HEK293T (cell line): ENCODE measurements at regions not wholly inside any gene's neighbourhood (a gene's known extent, or its start where the extent isn't known, plus 50 kb on each side); places are given as distances from the start of the nearest gene placed in this dataset.

Experiments
- CTCF ChIA-PET: fragments of 350-600 bp; formaldehyde crosslinking; extraction: SDS; loops from one replicate; lab custom pipeline; 2021; ENCODE audit warnings: antibody characterized with exemption, inconsistent platforms; lab: Yijun Ruan, JAX
- POLR2A ChIA-PET: fragments of 350-600 bp; formaldehyde crosslinking; extraction: SDS; loops from one replicate; lab custom pipeline; 2020; ENCODE audit warnings: antibody characterized with exemption, inconsistent platforms; lab: Yijun Ruan, JAX
- DNase-seq: peaks from one replicate; pipeline ENCODE4 v3.0.0; 2012; ENCODE audit warnings: mixed read lengths; ENCODE audit errors: extremely low spot score
- ARNT ChIP-seq: fragments of 450-650 bp; IDR thresholded peaks from 2 replicates; pipeline ENCODE4 v1.6.1; 2017; ENCODE audit warnings: mild to moderate bottlenecking
- BHLHE40 ChIP-seq: fragments of 450-650 bp; IDR thresholded peaks from 2 replicates; pipeline ENCODE4 v1.6.1; 2016; ENCODE audit warnings: mild to moderate bottlenecking, moderate library complexity, borderline replicate concordance
- CTBP1 ChIP-seq: fragments of 450-650 bp; IDR thresholded peaks from 2 replicates; pipeline ENCODE4 v1.6.1; 2016; ENCODE audit warnings: borderline replicate concordance
- ELF4 ChIP-seq: fragments of 450-650 bp; IDR thresholded peaks from 2 replicates; pipeline ENCODE4 v1.6.1; 2017; ENCODE audit warnings: antibody characterized with exemption
- FOXA1 ChIP-seq: fragments of 450-650 bp; IDR thresholded peaks from 2 replicates; pipeline ENCODE4 v1.6.1; 2016; ENCODE audit warnings: mild to moderate bottlenecking
- FOXK2 ChIP-seq: fragments of 450-650 bp; IDR thresholded peaks from 2 replicates; pipeline ENCODE4 v1.6.1; 2016; ENCODE audit warnings: mild to moderate bottlenecking
- FOXM1 ChIP-seq: fragments of 450-650 bp; IDR thresholded peaks from 2 replicates; pipeline ENCODE4 v1.6.1; 2017; ENCODE audit warnings: mild to moderate bottlenecking, borderline replicate concordance
- HDGF ChIP-seq: fragments of 450-650 bp; IDR thresholded peaks from 2 replicates; pipeline ENCODE4 v1.6.1; 2017; ENCODE audit warnings: antibody characterized with exemption, borderline replicate concordance
- L3MBTL2 ChIP-seq: fragments of 450-650 bp; conservative IDR thresholded peaks from 2 replicates; pipeline ENCODE4 v1.6.1; 2016; ENCODE audit warnings: mild to moderate bottlenecking
- LEF1 ChIP-seq: fragments of 450-650 bp; IDR thresholded peaks from 2 replicates; pipeline ENCODE4 v1.6.1; 2017; ENCODE audit warnings: mild to moderate bottlenecking, borderline replicate concordance
- NFRKB ChIP-seq: fragments of 450-650 bp; IDR thresholded peaks from 2 replicates; pipeline ENCODE4 v1.6.1; 2016; ENCODE audit warnings: mild to moderate bottlenecking, moderate library complexity
- SP1 ChIP-seq: fragments of 450-650 bp; IDR thresholded peaks from 2 replicates; pipeline ENCODE4 v1.6.1; 2017
- SUZ12 ChIP-seq: fragments of 450-650 bp; IDR thresholded peaks from 2 replicates; pipeline ENCODE4 v1.6.1; 2016; ENCODE audit warnings: mild to moderate bottlenecking
- TARDBP ChIP-seq: fragments of 450-650 bp; IDR thresholded peaks from 2 replicates; pipeline ENCODE4 v1.6.1; 2016
- ZNF384 ChIP-seq: fragments of 450-650 bp; IDR thresholded peaks from 2 replicates; pipeline ENCODE4 v1.6.1; 2016
- TF ChIP-seq, protein P1 (sequence below): fragments of 450-650 bp; IDR thresholded peaks from 2 replicates; pipeline ENCODE4 v1.6.1; 2016

DNA sequence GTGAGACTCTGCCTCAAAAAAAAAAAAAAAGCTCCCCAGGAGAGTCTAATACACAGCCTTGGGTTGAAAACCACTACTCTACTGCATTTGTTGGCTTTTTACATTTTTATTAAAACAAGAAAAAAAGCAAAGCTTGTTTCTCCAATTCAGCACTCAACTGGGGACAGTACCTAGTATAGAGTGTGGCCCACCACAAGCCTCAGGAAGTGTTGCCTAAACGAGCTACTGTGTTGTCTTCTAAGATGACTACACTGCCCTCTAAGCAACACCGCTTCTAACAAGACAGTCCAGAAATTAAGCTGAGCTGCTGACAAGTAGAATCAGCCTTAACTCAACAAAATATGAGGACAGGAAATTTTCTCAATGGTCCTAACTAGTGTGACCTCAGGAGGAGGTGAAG, 522.2 kb downstream of the FGF9 start:
- no peak for TF ChIP-seq SP1
- TF ChIP-seq, protein P1, sequence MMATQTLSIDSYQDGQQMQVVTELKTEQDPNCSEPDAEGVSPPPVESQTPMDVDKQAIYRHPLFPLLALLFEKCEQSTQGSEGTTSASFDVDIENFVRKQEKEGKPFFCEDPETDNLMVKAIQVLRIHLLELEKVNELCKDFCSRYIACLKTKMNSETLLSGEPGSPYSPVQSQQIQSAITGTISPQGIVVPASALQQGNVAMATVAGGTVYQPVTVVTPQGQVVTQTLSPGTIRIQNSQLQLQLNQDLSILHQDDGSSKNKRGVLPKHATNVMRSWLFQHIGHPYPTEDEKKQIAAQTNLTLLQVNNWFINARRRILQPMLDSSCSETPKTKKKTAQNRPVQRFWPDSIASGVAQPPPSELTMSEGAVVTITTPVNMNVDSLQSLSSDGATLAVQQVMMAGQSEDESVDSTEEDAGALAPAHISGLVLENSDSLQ: no peak
- TF ChIP-seq ZNF384: no peak
- TF ChIP-seq NFRKB: no peak
- TF ChIP-seq BHLHE40: no peak
- no peak for TF ChIP-seq FOXK2
- no peak for TF ChIP-seq FOXM1
- no peak for TF ChIP-seq ELF4
- TF ChIP-seq L3MBTL2: no peak
- no peak for TF ChIP-seq FOXA1
- TF ChIP-seq ARNT: no peak
- no peak for TF ChIP-seq LEF1
- no peak for TF ChIP-seq HDGF
- TF ChIP-seq CTBP1: no peak
- TF ChIP-seq SUZ12: no peak
- TF ChIP-seq TARDBP: no peak
- ChIA-PET CTCF (no interaction called here), POLR2A (no interaction called here)
- DNase-seq: no peak

DNA sequence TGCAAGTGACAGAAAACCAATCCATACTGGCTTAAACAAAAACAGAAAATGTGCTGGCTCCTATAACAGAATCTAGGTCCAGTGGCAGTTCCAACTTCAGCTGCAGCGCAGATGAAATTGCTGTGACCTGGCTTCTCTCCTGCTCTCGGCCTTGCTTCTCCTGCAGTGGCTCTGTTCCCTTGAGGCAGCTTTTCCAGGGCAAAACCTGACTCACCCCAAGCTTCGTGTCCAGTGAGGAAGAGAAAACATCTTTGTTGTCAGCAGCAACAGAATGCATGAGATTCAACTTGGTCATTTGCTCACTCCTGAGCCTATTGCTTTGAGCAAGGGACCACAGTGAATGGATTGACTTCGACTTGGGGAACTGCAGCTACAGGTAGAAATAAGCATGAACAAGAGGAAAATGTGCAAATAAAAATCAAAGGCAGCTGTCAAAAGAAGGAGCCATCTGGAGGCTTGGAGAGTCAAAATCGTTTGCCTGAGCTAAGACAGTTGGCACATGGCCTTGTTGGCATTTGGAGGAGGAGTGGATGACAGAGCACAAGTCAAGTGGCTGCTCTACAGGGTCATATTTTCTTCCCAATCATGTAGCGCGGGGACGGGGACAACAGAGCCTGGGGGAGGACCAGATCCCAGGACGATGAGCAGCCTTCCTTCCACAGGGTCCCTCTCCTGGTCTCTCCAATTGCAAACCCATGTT, 523.4 kb downstream of the FGF9 start:
- CTCF ChIA-PET: no interaction called here
- POLR2A ChIA-PET: no interaction called here
- no peak for DNase-seq
- TF ChIP-seq SP1 (no peak), BHLHE40 (no peak), ZNF384 (no peak), CTBP1 (no peak), LEF1 (no peak), SUZ12 (no peak), ELF4 (no peak), TARDBP (no peak), FOXA1 (no peak), L3MBTL2 (no peak)
- TF ChIP-seq, protein P1: no peak

DNA sequence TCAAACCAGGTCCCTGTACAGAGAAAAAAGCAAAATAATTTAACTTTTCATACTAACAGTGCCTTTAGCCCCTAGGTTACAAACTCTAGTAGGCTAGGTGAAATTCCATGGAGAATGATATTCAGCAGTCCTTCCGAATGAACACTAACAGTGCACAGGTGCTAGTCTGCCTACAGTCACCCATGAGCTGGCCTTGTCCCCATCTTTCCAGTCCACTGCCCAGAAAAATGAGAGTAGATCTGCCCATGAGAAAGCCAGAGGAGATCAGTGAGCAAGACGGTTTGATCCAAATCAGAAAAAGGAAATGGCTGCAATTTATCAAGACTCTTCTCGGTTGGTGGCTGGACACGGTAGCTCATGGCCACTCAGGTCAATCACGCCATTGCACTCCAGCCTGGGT, 524.9 kb downstream of the FGF9 start:
- ChIA-PET POLR2A (no interaction called here), CTCF (no interaction called here)
- DNase-seq: no peak
- TF ChIP-seq ELF4: no peak
- TF ChIP-seq, protein P1: no peak
- TF ChIP-seq LEF1: no peak
- TF ChIP-seq ZNF384: no peak
- no peak for TF ChIP-seq HDGF
- no peak for TF ChIP-seq SUZ12
- TF ChIP-seq CTBP1: no peak
- TF ChIP-seq BHLHE40: no peak
- TF ChIP-seq FOXA1: no peak
- no peak for TF ChIP-seq L3MBTL2

DNA sequence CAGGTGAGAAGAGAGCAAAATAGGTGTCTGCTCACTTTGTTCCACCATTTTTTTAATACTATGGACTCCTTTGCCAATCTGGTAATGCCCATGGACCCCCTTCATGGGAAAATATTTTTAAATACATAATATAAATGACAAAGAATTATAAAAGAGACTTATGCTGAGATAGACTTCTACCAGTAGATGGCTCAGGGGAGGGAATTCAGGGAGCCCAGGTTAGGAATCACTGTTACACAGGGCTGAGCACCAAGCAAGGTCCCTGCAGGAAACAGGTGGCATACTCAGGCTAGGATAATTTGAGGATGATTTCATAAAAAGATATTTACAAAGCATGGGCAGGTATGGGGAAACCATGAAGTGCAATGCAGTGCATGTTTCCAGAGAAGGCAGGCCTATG, 525.9 kb downstream of the FGF9 start:
- no peak for DNase-seq
- no peak for TF ChIP-seq BHLHE40
- no peak for TF ChIP-seq NFRKB
- TF ChIP-seq ELF4: no peak
- TF ChIP-seq SUZ12: no peak
- no peak for TF ChIP-seq ZNF384
- TF ChIP-seq CTBP1: no peak
- TF ChIP-seq LEF1: no peak
- TF ChIP-seq, protein P1: no peak
- no peak for TF ChIP-seq SP1
- TF ChIP-seq TARDBP: no peak
- TF ChIP-seq FOXK2: no peak
- no peak for TF ChIP-seq HDGF
- TF ChIP-seq FOXA1: no peak
- no peak for TF ChIP-seq L3MBTL2
- TF ChIP-seq ARNT: no peak
- CTCF ChIA-PET: no interaction called here
- POLR2A ChIA-PET: no interaction called here

DNA sequence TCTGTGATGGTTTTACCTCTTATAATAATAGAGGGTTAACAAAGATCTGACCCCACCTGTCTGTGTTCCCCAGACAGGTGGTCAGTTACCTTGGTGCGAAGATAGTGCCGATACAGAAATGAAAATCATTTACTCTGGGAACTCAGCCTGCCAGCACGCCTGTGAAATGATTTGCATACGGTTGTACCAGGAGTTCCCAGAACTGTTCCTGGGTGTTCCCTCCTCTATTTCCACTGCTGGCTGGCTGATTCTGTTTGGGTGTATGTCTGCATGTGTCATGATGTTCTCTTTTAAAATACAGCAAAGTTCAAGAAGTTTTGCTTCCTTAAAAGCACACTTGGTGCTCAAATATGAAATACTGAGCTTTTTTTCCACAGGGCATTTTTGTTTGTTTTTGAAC, 527.1 kb downstream of the FGF9 start:
- POLR2A ChIA-PET: no interaction called here
- TF ChIP-seq, protein P1: no peak
- no peak for TF ChIP-seq SP1
- no peak for DNase-seq
- CTCF ChIA-PET: no interaction called here
